A549 (cell line): ENCODE measurements at regions not wholly inside any gene's neighbourhood (a gene's known extent, or its start where the extent isn't known, plus 50 kb on each side); places are given as distances from the start of the nearest gene placed in this dataset.

Source experiments
- EP300 ChIP-seq, 2 experiments: fragments of >200 bp; sonication (Bioruptor Twin); formaldehyde crosslinking; IDR thresholded peaks; 2 replicates in 1 of 2; 3 replicates in 1 of 2; pipeline ENCODE4 v1.6.1; 2016 to 2017
- POLR2A ChIP-seq: IDR thresholded peaks from 2 replicates; pipeline ENCODE4 v1.6.1; 2012; ENCODE audit warnings: mild to moderate bottlenecking, low read length
- RCOR1 ChIP-seq: fragments of 150-350 bp; IDR thresholded peaks from 2 replicates; pipeline ENCODE4 v1.6.1; 2014; ENCODE audit warnings: antibody characterized with exemption, low read length, low read depth
- TF ChIP-seq, protein P1 (sequence below): fragments of >200 bp; sonication (Bioruptor Twin); formaldehyde crosslinking; IDR thresholded peaks from 3 replicates; pipeline ENCODE4 v1.5.1; 2016

DNA sequence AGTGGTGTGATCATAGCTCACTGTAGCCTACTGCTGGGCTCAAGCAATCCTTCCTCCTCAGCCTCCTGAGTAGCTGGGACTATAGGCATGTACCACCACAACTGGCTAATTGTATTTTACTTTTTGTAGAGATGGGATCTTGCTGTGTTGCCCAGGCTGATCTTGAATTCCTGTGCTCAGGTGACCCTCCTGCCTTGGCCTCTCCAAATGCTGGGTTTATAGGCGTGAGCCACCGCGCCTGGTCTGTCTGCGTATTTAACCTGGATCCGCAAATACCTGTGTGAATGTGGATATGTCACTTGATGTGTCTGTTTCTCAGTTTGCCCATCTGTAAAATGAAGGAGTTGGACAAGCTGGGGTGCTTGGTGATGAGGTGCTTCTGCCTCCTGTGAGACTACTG lies 123.9 kb downstream of the BAMBI start:
- no peak for TF ChIP-seq RCOR1
- TF ChIP-seq POLR2A: no peak
- TF ChIP-seq, protein P1, sequence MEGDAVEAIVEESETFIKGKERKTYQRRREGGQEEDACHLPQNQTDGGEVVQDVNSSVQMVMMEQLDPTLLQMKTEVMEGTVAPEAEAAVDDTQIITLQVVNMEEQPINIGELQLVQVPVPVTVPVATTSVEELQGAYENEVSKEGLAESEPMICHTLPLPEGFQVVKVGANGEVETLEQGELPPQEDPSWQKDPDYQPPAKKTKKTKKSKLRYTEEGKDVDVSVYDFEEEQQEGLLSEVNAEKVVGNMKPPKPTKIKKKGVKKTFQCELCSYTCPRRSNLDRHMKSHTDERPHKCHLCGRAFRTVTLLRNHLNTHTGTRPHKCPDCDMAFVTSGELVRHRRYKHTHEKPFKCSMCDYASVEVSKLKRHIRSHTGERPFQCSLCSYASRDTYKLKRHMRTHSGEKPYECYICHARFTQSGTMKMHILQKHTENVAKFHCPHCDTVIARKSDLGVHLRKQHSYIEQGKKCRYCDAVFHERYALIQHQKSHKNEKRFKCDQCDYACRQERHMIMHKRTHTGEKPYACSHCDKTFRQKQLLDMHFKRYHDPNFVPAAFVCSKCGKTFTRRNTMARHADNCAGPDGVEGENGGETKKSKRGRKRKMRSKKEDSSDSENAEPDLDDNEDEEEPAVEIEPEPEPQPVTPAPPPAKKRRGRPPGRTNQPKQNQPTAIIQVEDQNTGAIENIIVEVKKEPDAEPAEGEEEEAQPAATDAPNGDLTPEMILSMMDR: no peak
- TF ChIP-seq EP300 (IDR thresholded peaks at IDR 0.05): no peak
